Astrocyte (in vitro differentiated cells and primary cell): ENCODE measurements at regions not wholly inside any gene's neighbourhood (a gene's known extent, or its start where the extent isn't known, plus 50 kb on each side); places are given as distances from the start of the nearest gene placed in this dataset.

Experiments
- DNase-seq: peaks from one replicate; pipeline ENCODE4 v3.0.0-alpha.2; 2010; ENCODE audit warnings: low read depth
- FAIRE-seq: peaks from 2 replicates; lab custom pipeline; 2011; peaks lifted over from hg19 to GRCh38; lab: Jason Lieb, UNC
- H2AFZ ChIP-seq: 2 replicates; pipeline ENCODE4 v1.6.0; 2012; ENCODE audit warnings: low read depth, low read length, inconsistent platforms
- H3K27ac ChIP-seq: 2 replicates; pipeline ENCODE4 v1.5.1; 2011; ENCODE audit warnings: low read depth, low read length, inconsistent platforms
- H3K27me3 ChIP-seq: 2 replicates; pipeline ENCODE4 v1.6.0; 2011; ENCODE audit warnings: low read length, inconsistent platforms; ENCODE audit not compliant: insufficient read depth
- H3K36me3 ChIP-seq: 2 replicates; pipeline ENCODE4 v1.5.1; 2011; ENCODE audit warnings: low read length, inconsistent platforms; ENCODE audit not compliant: insufficient read depth
- H3K4me1 ChIP-seq: 2 replicates; pipeline ENCODE4 v1.5.1; 2011; ENCODE audit warnings: low read length, inconsistent platforms; ENCODE audit not compliant: insufficient read depth
- H3K4me2 ChIP-seq: 2 replicates; pipeline ENCODE4 v1.6.0; 2012; ENCODE audit warnings: low read length, inconsistent platforms
- H3K4me3 ChIP-seq: 2 replicates; pipeline ENCODE4 v1.5.1; 2011; ENCODE audit warnings: low read depth, mild to moderate bottlenecking, low read length, inconsistent platforms; ENCODE audit not compliant: insufficient read depth
- H3K79me2 ChIP-seq: 2 replicates; pipeline ENCODE4 v1.6.0; 2012; ENCODE audit warnings: mild to moderate bottlenecking, low read length, inconsistent platforms; ENCODE audit not compliant: insufficient read depth
- H3K9ac ChIP-seq: 2 replicates; pipeline ENCODE4 v1.6.0; 2012; ENCODE audit warnings: mild to moderate bottlenecking, low read length, inconsistent platforms
- H3K9me3 ChIP-seq: 2 replicates; pipeline ENCODE4 v1.5.1; 2012; ENCODE audit warnings: low read depth, mild to moderate bottlenecking, low read length, inconsistent platforms; ENCODE audit not compliant: insufficient read depth
- H4K20me1 ChIP-seq: 2 replicates; pipeline ENCODE4 v1.6.0; 2012; ENCODE audit warnings: low read length, inconsistent platforms; ENCODE audit not compliant: insufficient read depth
- H3K27ac Mint-ChIP-seq: one replicate; pipeline ENCODE4 v1.8.0; 2021; ENCODE audit warnings: mild to moderate bottlenecking, mixed read lengths; ENCODE audit not compliant: unreplicated experiment
- H3K27me3 Mint-ChIP-seq: one replicate; pipeline ENCODE4 v1.8.0; 2021; ENCODE audit warnings: low read depth, mixed read lengths; ENCODE audit not compliant: unreplicated experiment
- H3K36me3 Mint-ChIP-seq: one replicate; pipeline ENCODE4 v1.8.0; 2021; ENCODE audit warnings: low read depth, mixed read lengths; ENCODE audit not compliant: unreplicated experiment
- H3K4me1 Mint-ChIP-seq: one replicate; pipeline ENCODE4 v1.8.0; 2021; ENCODE audit warnings: low read depth, mixed read lengths; ENCODE audit not compliant: unreplicated experiment
- H3K4me3 Mint-ChIP-seq: one replicate; pipeline ENCODE4 v1.8.0; 2021; ENCODE audit warnings: mild to moderate bottlenecking, moderate library complexity, mixed read lengths; ENCODE audit not compliant: unreplicated experiment
- H3K9me3 Mint-ChIP-seq: one replicate; pipeline ENCODE4 v1.8.0; 2021; ENCODE audit warnings: mild to moderate bottlenecking, mixed read lengths; ENCODE audit not compliant: unreplicated experiment
- CTCF ChIP-seq: IDR thresholded peaks from 2 replicates; pipeline ENCODE4 v1.5.1; 2011; ENCODE audit warnings: low read depth, mild to moderate bottlenecking, inconsistent platforms, low read length, moderate library complexity; ENCODE audit not compliant: insufficient read depth
- EZH2 ChIP-seq: IDR thresholded peaks from 2 replicates; pipeline ENCODE4 v1.6.1; 2012; ENCODE audit warnings: mild to moderate bottlenecking, low read length, inconsistent platforms; ENCODE audit not compliant: insufficient read depth

GRCh38 chr4:136465691-136466090 lies 1066.6 kb downstream of the PCDH18 start:
- FAIRE-seq, result no peak
- Histone ChIP-seq H2AFZ (no peak overlapping the region), H3K4me2 (no peak overlapping the region)

GRCh38 chr4:136463941-136464340 lies 1068.4 kb downstream of the PCDH18 start:
- Histone ChIP-seq H3K9me3 (no peaks in the 10 kb centered on the region), H2AFZ (no peak overlapping the region), H4K20me1 (no peaks in the 10 kb centered on the region), H3K4me2 (no peak overlapping the region), H3K4me3 (no peak overlapping the region), H3K9ac (no peak overlapping the region), H3K79me2 (no peaks in the 10 kb centered on the region), H3K36me3 (no peaks in the 10 kb centered on the region), H3K4me1 (no peaks in the 10 kb centered on the region), H3K27ac (no peak overlapping the region), H3K27me3 (no peaks in the 10 kb centered on the region)
- Mint-ChIP-seq H3K27ac (no peak overlapping the region), H3K9me3 (no peaks in the 10 kb centered on the region), H3K27me3 (no peaks in the 10 kb centered on the region), H3K4me1 (no peaks in the 10 kb centered on the region), H3K4me3 (no peak overlapping the region), H3K36me3 (no peaks in the 10 kb centered on the region)
- FAIRE-seq (no peak), DNase-seq (no peak)
- no peak for TF ChIP-seq EZH2
- TF ChIP-seq CTCF, result no peak

More at GRCh38 chr4:136465691-136466090, 1066.6 kb downstream of the PCDH18 start:
- Histone ChIP-seq H3K9ac (no peak overlapping the region), H4K20me1 (no peaks in the 10 kb centered on the region), H3K27me3 (no peaks in the 10 kb centered on the region), H3K9me3 (no peaks in the 10 kb centered on the region), H3K27ac (no peak overlapping the region), H3K4me3 (no peak overlapping the region), H3K36me3 (no peaks in the 10 kb centered on the region), H3K79me2 (no peaks in the 10 kb centered on the region), H3K4me1 (no peaks in the 10 kb centered on the region)
- DNase-seq, result no peak
- TF ChIP-seq EZH2 (no peak), CTCF (no peak)
- Mint-ChIP-seq H3K4me1 (no peaks in the 10 kb centered on the region), H3K27ac (no peak overlapping the region), H3K4me3 (no peak overlapping the region), H3K36me3 (no peaks in the 10 kb centered on the region), H3K9me3 (no peaks in the 10 kb centered on the region), H3K27me3 (no peaks in the 10 kb centered on the region)

- H3K4me1 Mint-ChIP-seq, result no peaks in the 10 kb centered on the region
- H3K9me3 ChIP-seq, result no peaks in the 10 kb centered on the region
- FAIRE-seq (no peak), DNase-seq (no peak)
- no peak overlapping the region for H3K27ac Mint-ChIP-seq
- no peak overlapping the region for H3K27ac ChIP-seq
- no peaks in the 10 kb centered on the region for H3K9me3 Mint-ChIP-seq
- no peak overlapping the region for H2AFZ ChIP-seq
- no peaks in the 10 kb centered on the region for H4K20me1 ChIP-seq
- no peak overlapping the region for H3K4me2 ChIP-seq
- TF ChIP-seq CTCF (no peak), EZH2 (no peak)
- H3K27me3 Mint-ChIP-seq, result no peaks in the 10 kb centered on the region
- no peaks in the 10 kb centered on the region for H3K79me2 ChIP-seq
- no peak overlapping the region for H3K4me3 Mint-ChIP-seq
- no peaks in the 10 kb centered on the region for H3K27me3 ChIP-seq
- H3K36me3 ChIP-seq, result no peaks in the 10 kb centered on the region
- H3K4me1 ChIP-seq, result no peaks in the 10 kb centered on the region
- H3K4me3 ChIP-seq, result no peak overlapping the region
- no peaks in the 10 kb centered on the region for H3K36me3 Mint-ChIP-seq
- H3K9ac ChIP-seq, result no peak overlapping the region
Observed at GRCh38 chr4:136461533-136461932, 1070.8 kb downstream of the PCDH18 start.
